Activated T-helper 17 cell treated with anti-CD3 and anti-CD28 coated beads, Interleukin-2, amount 50 U/mL, for 72 hours (primary cell): ENCODE measurements at regions not wholly inside any gene's neighbourhood (a gene's known extent, or its start where the extent isn't known, plus 50 kb on each side); places are given as distances from the start of the nearest gene placed in this dataset.
A peak's percentile ranks its signal among the peaks of the same experiment; 100 is the strongest.

ENCODE experiments used
- ATAC-seq: fragments of 150-1000 bp; cut with Tn5 transposase; replicated peaks from 2 replicates; pipeline ENCODE4 v1.10.0; 2021; ENCODE audit warnings: mild to moderate bottlenecking, moderate library complexity
- H3K27ac Mint-ChIP-seq: one replicate; pipeline ENCODE4 v1.8.0; 2022; ENCODE audit warnings: mixed read lengths
- H3K27me3 Mint-ChIP-seq: one replicate; pipeline ENCODE4 v1.8.0; 2022; ENCODE audit warnings: mixed read lengths
- H3K36me3 Mint-ChIP-seq: one replicate; pipeline ENCODE4 v1.8.0; 2022; ENCODE audit warnings: low read depth, mild to moderate bottlenecking, mixed read lengths
- H3K4me1 Mint-ChIP-seq: one replicate; pipeline ENCODE4 v1.8.0; 2022; ENCODE audit warnings: mixed read lengths
- H3K4me3 Mint-ChIP-seq: one replicate; pipeline ENCODE4 v1.8.0; 2022; ENCODE audit warnings: mild to moderate bottlenecking, mixed read lengths
- H3K9me3 Mint-ChIP-seq: one replicate; pipeline ENCODE4 v1.8.0; 2022; ENCODE audit warnings: mixed read lengths

DNA sequence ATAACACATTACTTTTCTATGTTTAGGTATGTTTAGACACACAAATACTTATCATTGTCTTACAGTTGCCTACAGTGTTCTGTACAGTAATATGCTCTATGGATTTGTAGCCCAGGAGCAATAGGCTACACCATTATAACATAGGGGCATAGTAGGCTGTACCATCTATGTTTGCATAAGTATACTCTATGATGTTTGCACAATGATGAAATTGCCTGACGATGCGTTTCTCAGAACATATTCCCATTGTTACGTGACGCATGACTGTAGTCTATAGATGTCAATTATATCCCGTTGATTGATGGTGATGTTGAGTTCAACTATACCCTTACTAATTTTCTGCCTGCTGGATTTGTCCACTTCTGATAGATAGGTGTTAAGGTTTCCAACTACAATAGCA lies 139.4 kb upstream of the PFN2 start:
- peaks cover 15% of the 10 kb centered on the region for H3K27me3 Mint-ChIP-seq
- H3K9me3 Mint-ChIP-seq, result no peaks in the 10 kb centered on the region
- ATAC-seq, result no peak
- H3K4me3 Mint-ChIP-seq, result no peak overlapping the region
- no peak overlapping the region for H3K27ac Mint-ChIP-seq
- H3K4me1 Mint-ChIP-seq, result no peaks in the 10 kb centered on the region
- H3K36me3 Mint-ChIP-seq, result no peaks in the 10 kb centered on the region

DNA sequence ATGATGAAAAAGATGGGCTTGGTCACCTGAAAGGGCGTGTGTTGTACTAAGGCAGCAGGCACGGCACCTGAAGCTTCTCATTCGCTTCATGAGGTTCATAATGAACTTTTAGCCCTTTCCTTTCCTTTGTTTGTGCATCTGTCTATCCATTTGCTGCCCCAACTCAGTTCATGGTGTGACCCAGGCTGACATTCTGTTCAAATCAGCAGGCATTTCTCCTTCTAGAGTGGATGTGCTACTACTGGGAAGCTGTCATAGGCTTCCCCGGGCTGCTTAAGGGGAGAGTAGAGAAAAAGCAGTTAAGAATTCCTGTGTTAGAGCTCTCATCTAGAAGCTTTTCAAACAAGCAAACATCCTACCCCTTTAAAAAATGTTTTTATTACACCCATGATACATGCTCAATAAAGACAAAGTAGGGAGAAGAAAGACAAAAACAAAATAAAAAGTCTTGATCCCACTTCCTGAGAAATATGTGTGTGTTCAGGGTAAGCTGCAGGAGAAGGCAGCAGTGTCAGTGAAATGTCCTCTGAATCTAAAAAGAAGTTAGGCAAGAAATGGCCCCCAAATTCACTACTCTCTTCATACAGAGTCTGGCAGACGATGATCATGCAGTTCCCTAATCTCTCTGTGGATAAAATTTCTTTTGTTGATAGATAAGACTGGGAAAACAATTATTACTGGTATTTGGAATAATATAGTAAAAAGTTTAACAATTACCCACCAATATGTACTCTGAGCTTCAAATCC lies 136.9 kb upstream of the PFN2 start:
- ATAC-seq, result no peak
- H3K27me3 Mint-ChIP-seq, result peaks cover 17% of the 10 kb centered on the region

DNA sequence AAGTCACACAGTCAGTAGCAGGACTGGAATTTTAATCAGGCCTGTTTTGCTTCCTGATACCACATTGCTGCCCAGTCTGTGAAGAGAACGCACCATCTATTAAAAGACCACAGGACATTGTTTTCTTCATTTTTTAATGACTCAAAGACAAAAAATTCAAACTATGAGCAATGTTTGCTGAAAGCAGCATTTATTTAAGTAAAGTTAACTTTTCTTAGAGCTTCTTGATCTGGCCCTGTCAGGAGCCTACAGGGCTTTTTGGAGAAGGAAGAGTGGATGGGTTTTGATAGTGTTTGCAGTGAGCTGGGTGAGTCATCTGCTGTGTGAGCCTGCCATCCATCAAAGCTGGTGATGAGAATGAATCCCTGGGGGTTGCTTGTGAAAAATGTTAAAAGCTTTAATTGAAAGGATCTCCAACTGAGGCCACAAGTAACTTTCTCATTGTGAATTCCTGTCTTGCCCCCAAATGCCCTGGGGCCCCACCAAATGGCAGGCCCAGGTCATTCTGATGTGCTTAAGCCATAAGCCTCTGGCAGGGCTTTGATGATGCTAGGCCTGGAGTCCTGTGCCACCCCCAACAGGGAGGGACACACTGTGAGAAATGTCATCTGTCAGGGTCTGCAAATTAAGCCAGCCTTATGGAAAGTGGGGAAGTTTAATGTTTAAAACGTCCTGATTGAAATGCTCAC lies 136.2 kb upstream of the PFN2 start:
- H3K4me3 Mint-ChIP-seq, result no peak overlapping the region
- no peaks in the 10 kb centered on the region for H3K9me3 Mint-ChIP-seq
- H3K4me1 Mint-ChIP-seq, result no peaks in the 10 kb centered on the region
- no peak for ATAC-seq
- no peak overlapping the region for H3K27ac Mint-ChIP-seq
- H3K27me3 Mint-ChIP-seq, result peaks cover 17% of the 10 kb centered on the region
- no peaks in the 10 kb centered on the region for H3K36me3 Mint-ChIP-seq

More for the DNA sequence above, 136.9 kb upstream of the PFN2 start:
- Mint-ChIP-seq H3K9me3 (no peaks in the 10 kb centered on the region), H3K27ac (no peak overlapping the region), H3K4me3 (no peak overlapping the region), H3K36me3 (no peaks in the 10 kb centered on the region), H3K4me1 (no peaks in the 10 kb centered on the region)

DNA sequence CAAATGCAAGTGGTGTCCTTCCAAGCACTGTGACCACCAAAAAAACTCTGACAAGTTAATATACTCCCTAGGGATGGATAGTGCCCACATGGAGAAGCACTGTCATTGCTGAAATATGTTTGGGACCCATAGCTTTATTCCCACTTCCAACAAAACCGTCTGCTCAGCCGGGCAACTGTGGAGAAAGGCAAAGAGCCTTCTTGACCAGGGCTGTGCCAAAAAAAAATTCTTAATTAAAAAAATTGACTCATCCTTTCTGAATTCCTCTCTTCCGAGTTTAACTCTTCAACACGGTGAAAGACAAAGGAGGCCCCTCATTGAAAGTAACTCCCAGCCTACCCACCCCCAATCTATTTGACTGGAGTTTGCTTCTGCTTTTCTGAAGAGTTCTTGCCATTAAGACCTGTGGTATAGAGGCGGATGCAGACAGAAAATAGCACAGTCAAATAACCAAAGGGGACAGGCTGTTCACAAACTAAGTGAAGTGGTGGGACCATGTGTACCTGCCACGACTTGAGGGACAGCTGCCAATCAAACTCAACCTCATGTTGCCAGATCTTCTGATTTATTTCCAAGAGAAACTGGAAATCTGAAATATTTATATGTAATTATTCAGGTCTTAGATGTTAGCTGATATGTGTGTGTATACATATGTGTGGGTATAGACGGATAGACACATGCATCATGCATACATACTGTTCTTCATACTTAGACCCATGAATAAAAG lies 135.4 kb upstream of the PFN2 start:
- Mint-ChIP-seq H3K4me3 (no peak overlapping the region), H3K9me3 (no peaks in the 10 kb centered on the region), H3K36me3 (no peaks in the 10 kb centered on the region), H3K4me1 (no peaks in the 10 kb centered on the region), H3K27ac (no peak overlapping the region), H3K27me3 (peaks cover 17% of the 10 kb centered on the region)
- ATAC-seq, result no peak

DNA sequence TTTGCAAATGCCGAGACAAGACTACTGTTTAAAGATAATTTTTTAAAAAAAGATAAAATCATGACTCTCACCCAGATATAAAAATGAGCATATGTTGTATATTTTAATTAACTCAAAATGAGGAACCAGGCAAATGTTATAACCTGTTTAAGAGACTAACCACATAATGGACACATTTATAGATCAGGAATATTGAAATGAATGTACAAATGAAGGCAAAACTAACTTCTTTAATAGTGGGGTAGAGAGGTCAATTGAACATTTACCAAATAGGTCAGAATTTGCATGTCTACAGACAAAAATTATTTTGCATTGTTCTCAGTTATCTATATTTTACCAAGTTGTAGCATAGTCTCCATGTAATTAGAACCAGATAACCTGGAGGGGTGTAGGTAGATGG lies 134.3 kb upstream of the PFN2 start:
- peaks cover 12% of the 10 kb centered on the region for H3K27me3 Mint-ChIP-seq
- H3K27ac Mint-ChIP-seq, result no peak overlapping the region
- no peak for ATAC-seq

DNA sequence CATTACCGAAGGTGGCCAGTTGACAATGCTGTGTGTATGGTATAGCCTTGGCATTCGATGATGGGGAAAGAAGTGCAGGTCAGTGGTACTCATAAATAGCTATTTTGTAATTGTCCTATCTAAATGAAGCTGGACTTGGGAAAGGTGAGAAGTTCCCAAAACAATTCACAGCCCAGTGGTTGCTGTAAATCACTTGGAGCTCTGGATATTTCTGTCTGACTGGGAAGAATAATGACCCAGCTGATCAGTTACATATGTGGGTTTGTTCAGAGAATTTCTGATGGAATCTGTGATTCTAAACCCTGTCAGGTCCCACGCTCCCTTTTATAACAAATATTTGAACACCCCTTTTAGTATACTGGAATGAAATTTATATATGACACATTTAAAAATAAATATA lies 133.9 kb upstream of the PFN2 start:
- Mint-ChIP-seq H3K27me3 (peaks cover 12% of the 10 kb centered on the region), H3K27ac (no peak overlapping the region), H3K4me3 (no peak overlapping the region)

More for the DNA sequence above, 134.3 kb upstream of the PFN2 start:
- no peaks in the 10 kb centered on the region for H3K4me1 Mint-ChIP-seq
- no peaks in the 10 kb centered on the region for H3K9me3 Mint-ChIP-seq
- no peak overlapping the region for H3K4me3 Mint-ChIP-seq
- no peaks in the 10 kb centered on the region for H3K36me3 Mint-ChIP-seq

DNA sequence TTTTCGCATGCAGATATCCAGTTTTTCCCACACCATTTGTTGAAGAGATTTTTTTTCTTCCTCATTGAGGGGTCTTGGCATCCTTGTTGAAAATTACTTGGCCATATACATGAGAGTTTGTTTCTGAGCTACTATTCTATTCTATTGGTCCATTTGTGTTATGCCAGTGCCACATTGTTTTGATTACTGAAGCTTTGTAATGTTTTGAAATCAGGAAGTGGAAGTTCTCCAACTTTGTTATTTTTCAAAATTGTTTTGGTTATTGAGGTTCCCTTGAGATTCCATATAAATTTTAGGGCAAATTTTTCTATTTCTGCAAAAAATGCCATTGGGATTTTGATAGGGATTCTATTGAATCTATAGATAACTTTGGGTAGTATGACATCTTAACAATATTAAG lies 130.3 kb upstream of the PFN2 start:
- Mint-ChIP-seq H3K27ac (no peak overlapping the region), H3K36me3 (no peaks in the 10 kb centered on the region), H3K4me1 (peaks cover 5% of the 10 kb centered on the region), H3K9me3 (no peaks in the 10 kb centered on the region), H3K4me3 (no peak overlapping the region), H3K27me3 (peaks cover 7% of the 10 kb centered on the region)
- ATAC-seq, result no peak

More for the DNA sequence above, 133.9 kb upstream of the PFN2 start:
- Mint-ChIP-seq H3K36me3 (no peaks in the 10 kb centered on the region), H3K9me3 (no peaks in the 10 kb centered on the region), H3K4me1 (no peaks in the 10 kb centered on the region)
- no peak for ATAC-seq

DNA sequence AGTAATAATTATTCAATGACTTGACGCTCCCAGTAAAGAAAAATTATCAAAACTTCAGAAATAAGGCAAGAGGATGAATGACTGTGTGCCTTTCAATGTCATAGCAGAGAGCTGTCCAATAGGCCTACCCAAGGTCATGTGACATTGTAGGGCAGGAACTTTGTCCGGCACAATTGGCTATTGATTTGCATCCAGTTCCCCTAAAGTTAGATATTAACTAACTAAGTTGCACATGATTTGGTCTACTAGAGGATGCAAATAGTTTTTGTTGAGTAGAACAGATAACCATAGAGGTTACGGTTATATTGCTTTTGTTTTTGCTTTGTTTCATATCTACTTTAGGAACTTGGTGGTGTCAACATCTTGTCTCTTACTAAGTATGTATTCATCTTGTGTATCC lies 127.9 kb upstream of the PFN2 start:
- Mint-ChIP-seq H3K4me1 (peaks cover 5% of the 10 kb centered on the region), H3K27ac (no peak overlapping the region)

DNA sequence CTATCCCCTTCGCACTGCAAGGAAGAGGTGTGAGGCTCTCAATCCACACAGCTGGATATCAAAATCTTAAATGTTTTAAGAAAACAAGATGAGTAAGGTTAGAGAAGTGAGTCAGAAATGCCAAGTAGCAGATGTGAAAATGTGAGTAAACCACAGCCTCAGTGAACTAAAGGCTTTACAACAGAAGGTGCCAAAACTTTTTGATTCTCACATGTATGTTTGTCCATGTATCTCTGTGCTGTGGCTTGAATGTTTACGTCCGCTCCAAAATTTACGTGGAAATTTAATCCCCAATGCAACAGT lies 126.8 kb upstream of the PFN2 start:
- Mint-ChIP-seq H3K4me1 (peaks cover 5% of the 10 kb centered on the region), H3K27me3 (peaks cover 5% of the 10 kb centered on the region), H3K36me3 (no peaks in the 10 kb centered on the region), H3K27ac (peak overlapping the region; percentile 76), H3K4me3 (no peak overlapping the region), H3K9me3 (no peaks in the 10 kb centered on the region)
- ATAC-seq, result peak; percentile 86

More for the DNA sequence above, 127.9 kb upstream of the PFN2 start:
- Mint-ChIP-seq H3K4me3 (no peak overlapping the region), H3K36me3 (no peaks in the 10 kb centered on the region), H3K9me3 (no peaks in the 10 kb centered on the region), H3K27me3 (peaks cover 7% of the 10 kb centered on the region)
- ATAC-seq, result no peak

DNA sequence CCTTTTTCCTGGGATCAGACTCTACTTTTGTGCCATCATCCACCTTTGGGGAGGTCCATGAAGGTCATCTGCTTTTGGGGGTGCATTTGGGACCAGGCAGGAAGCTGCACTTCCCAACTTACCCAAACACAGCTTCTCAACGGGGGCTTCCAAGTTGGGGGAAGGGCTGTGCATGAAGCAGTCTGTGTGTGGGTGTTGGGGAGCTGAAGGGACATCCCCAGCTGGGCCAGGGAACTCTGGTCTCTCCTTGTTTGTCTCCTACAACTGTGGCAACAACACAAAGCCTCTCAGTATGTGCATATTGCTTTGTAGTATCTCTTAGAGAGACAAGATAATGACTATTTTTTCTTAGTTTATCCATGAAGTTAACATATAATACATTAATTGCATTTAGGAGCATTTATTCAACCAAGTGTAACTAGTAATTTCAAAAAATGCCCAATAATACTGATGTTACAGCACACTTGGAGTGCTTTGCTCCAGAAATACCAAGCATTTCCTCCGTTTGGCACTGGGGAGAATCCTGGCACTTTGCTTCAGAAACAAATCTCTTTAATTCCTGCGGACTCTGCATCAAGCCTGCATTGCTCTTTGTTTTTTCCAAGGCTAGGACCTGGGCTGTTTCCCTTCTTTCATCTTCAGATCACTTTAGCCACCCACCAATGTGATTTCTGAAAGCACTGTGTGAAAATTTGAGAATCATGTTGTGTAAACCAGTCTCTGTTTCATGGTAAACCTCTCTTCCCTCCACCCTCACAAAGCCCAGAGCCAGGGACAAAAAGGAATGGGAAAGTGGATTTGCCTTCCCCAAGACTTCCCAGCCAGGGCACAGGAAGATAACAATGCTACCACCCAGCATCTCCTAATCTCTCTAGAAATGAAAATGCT lies 126.2 kb upstream of the PFN2 start:
- Mint-ChIP-seq H3K4me3 (no peak overlapping the region), H3K27ac (peak overlapping the region; percentile 76), H3K9me3 (no peaks in the 10 kb centered on the region), H3K4me1 (peaks cover 5% of the 10 kb centered on the region), H3K27me3 (peaks cover 5% of the 10 kb centered on the region), H3K36me3 (no peaks in the 10 kb centered on the region)
- ATAC-seq, result peak; percentile 33

DNA sequence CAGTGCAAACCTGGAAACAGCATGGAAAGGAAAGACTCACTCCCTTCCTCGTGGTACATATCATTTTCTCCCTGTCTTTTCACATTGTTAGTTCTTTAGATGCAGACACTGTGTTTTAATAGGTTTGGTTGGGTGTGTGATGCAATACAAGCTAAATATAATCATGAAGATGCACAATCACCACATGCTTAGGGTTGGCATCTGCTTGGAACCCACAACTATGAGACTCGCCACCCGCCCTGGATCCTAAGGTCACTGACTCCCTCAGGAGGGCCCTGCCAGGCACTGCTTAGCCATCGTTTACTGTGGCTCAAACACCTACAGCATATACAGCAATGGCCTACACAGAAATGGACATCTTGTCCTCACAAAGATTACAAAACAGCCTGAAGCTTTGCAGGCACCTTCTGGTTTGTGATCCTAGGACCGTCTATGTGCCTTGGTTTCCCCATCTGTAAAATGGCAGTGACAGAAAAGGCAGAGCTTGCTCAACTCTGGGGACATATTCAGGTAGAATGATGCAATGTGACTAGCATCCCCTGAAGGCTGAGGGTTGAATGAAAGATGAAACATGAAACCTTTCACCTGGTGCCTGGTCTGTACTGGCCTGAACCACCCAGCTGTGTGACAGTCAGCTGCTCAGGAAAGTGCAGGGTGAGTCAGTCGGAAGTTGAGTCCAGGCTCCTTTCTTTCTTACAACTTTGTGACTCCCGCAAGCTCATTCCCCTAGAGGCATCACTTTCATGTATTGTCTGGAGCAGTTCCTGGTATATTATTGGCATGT lies 123.6 kb upstream of the PFN2 start:
- no peak for ATAC-seq
- Mint-ChIP-seq H3K36me3 (no peaks in the 10 kb centered on the region), H3K27ac (no peak overlapping the region), H3K4me3 (no peak overlapping the region), H3K27me3 (peaks cover 17% of the 10 kb centered on the region), H3K9me3 (no peaks in the 10 kb centered on the region), H3K4me1 (peaks cover 5% of the 10 kb centered on the region)

DNA sequence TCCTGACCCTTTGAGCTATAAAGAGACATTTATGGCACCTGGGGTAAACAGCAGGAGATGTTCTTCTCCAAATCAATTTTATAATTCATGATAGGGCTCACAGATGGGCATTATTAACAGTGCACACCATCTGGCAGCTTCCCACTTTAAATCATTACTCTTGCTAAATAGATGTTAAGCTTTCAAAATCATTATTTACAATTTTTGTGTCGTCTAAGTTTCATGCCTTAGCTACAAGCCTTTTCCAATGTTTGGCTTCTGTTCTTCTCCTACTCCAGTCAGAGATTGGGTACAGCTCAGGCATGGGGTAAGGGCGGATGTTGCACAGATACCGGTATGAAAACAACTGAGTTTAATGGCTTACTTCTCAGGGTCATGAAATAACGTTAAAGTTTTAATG lies 120.9 kb upstream of the PFN2 start:
- Mint-ChIP-seq H3K9me3 (no peaks in the 10 kb centered on the region), H3K4me3 (no peak overlapping the region), H3K27ac (no peak overlapping the region), H3K36me3 (no peaks in the 10 kb centered on the region), H3K4me1 (no peaks in the 10 kb centered on the region), H3K27me3 (peaks cover 27% of the 10 kb centered on the region)
- no peak for ATAC-seq

DNA sequence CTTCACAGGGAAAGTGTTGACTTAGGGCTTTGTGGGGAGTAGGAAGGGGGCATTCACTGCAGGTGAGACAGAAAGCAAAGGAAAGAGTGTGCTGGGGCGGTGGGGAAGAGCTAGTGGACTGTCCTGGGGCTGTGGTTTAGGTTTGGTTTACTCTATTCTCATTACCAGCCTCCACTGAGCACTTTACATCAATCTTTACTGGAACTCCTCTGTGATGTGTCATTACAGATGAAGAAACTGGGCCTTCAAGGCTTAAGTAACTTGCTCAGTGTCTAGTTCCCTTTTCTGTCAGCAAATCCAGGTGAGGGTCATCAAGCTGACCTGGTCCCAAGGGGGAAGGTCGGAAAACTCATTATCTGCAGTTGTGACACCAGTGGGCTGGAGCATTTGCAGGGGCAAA lies 120.2 kb upstream of the PFN2 start:
- ATAC-seq, result no peak

DNA sequence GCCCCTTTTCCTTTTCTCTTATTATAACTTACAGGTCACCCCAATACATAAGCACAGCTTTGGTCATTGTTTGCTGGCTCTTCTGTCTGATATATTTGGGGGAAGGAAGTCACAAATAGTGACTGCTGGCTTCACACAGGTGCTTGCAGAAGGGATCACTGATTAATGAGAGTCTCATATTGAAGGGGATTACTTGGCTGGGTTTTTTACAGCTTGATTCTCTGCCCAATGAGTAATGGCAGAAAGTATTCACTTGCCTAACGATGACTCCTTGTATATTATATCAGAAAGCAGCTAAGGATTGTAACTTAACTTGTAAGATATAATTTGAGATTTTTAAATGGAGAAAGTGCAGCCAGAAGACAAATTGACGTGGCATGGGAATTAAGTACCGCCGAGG lies 119.3 kb upstream of the PFN2 start:
- Mint-ChIP-seq H3K4me3 (no peak overlapping the region), H3K27ac (no peak overlapping the region), H3K36me3 (no peaks in the 10 kb centered on the region), H3K27me3 (peaks cover 28% of the 10 kb centered on the region), H3K4me1 (no peaks in the 10 kb centered on the region), H3K9me3 (no peaks in the 10 kb centered on the region)
- ATAC-seq, result no peak

More for the DNA sequence above, 120.2 kb upstream of the PFN2 start:
- no peaks in the 10 kb centered on the region for H3K4me1 Mint-ChIP-seq
- H3K4me3 Mint-ChIP-seq, result no peak overlapping the region
- H3K27me3 Mint-ChIP-seq, result peaks cover 27% of the 10 kb centered on the region
- no peak overlapping the region for H3K27ac Mint-ChIP-seq
- no peaks in the 10 kb centered on the region for H3K9me3 Mint-ChIP-seq
- H3K36me3 Mint-ChIP-seq, result no peaks in the 10 kb centered on the region
